Nephron (organoid): ENCODE measurements at regions not wholly inside any gene's neighbourhood (a gene's known extent, or its start where the extent isn't known, plus 50 kb on each side); places are given as distances from the start of the nearest gene placed in this dataset.
"Not testable (repeated sequence)": the region's sequence is repeated elsewhere in the genome, so short reads cannot be mapped to it uniquely, and the experiment has no call there.

ENCODE experiments used
- H3K27ac Mint-ChIP-seq, 3 experiments: 2 replicates each; pipeline ENCODE4 v1.8.0; 2020; ENCODE audit warnings: mixed read lengths in 3 of 3, mild to moderate bottlenecking in 2 of 3, moderate library complexity in 1 of 3
- H3K27me3 Mint-ChIP-seq: 2 replicates; pipeline ENCODE4 v1.8.0; 2021; ENCODE audit warnings: low read depth, mild to moderate bottlenecking, moderate library complexity, mixed read lengths
- H3K36me3 Mint-ChIP-seq: 2 replicates; pipeline ENCODE4 v1.8.0; 2020; ENCODE audit warnings: low read depth, mixed read lengths
- H3K4me1 Mint-ChIP-seq: 2 replicates; pipeline ENCODE4 v1.8.0; 2020; ENCODE audit warnings: mixed read lengths
- H3K4me3 Mint-ChIP-seq, 3 experiments: 2 replicates each; pipeline ENCODE4 v1.8.0; 2020; ENCODE audit warnings: mild to moderate bottlenecking in 3 of 3, mixed read lengths in 3 of 3, moderate library complexity in 2 of 3
- H3K9me3 Mint-ChIP-seq: 2 replicates; pipeline ENCODE4 v1.8.0; 2020; ENCODE audit warnings: mixed read lengths
- CTCF ChIP-seq, 3 experiments: fragments of 200-600 bp; sonication (generic); IDR thresholded peaks; one replicate each; pipeline ENCODE4 v1.5.0; 2021; ENCODE audit warnings: antibody characterized with exemption in 3 of 3; ENCODE audit not compliant: unreplicated experiment in 3 of 3

DNA sequence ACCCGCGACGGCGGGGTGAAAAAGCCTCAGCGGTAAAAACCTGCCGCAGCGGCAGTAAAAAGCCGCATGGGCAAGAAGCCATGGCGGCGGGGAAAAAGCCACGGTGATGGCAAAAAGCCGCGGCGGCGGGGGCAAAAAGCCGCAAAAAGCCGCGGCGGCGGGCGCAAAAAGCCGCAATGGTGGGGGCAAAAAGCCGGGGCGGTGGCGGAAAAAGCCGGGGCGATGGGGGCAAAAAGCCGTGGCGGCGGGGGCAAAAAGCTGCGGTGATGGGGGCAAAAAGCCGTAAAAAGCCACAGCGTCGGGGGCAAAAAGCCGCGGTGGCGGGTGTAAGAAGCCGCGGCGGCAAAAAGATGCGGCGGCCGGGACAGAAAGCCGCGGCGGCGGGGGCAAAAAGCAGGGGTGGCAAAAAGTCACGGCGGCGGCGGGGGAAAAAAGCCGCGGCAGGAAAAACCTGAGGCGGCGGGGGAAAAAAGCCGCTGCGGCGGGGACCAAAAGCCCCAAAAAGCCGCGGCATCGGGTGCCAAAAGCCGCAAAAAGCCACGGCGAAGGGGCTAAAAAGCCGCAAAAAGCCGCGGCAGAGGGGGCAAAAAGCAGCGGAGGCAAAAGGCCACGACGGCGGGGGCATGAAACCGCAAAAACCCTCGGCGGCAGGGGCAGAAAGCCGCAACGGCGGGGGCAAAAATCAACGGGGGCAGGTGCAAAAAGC is 488.5 kb downstream of the ZNF33B start:
- Mint-ChIP-seq H3K9me3 (peaks cover 38% of the 10 kb centered on the region), H3K36me3 (peaks cover 8% of the 10 kb centered on the region), H3K4me1 (no peaks in the 10 kb centered on the region), H3K4me3 (no peak overlapping the region), H3K27ac (no peak overlapping the region), H3K27me3 (no peaks in the 10 kb centered on the region)
- no peak for TF ChIP-seq CTCF (IDR thresholded peaks at IDR 0.05; ENCODE audit: unreplicated experiment in 3 of 3)

DNA sequence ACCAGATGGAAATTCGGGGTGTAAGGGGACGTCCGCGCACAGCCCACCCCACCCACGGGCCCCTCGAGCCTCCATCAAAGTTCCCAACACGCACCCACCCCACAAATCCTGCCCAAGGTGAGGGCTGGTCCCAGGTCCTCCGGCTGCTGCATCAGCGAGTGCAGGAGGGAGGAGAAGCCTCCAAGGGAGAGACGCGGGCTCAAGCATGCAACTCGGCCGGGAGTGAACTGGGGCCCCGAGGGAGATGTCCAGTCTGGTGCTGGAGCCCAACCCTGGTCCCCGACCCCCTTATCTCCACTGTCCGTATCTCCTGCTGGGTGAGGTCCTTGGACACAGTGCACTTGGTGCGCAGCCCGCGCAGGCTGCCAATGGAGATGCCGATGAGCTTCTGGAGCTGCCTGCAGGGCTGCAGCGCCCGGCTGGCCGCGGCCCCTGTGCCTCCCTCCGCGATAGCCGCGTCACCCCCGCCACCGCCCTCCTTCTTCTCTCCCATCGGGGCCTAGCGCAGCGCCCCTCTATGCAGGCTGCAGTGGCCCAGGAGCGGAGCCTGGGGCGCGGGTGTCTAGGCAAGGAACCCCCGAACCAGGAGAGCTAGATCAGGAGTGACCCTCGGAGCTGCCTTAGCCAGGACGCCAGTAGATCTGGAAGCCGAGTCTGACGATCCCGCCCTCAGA is 489.2 kb downstream of the ZNF33B start:
- no peak overlapping the region for H3K4me3 Mint-ChIP-seq
- H3K4me1 Mint-ChIP-seq = no peaks in the 10 kb centered on the region
- no peak overlapping the region for H3K27ac Mint-ChIP-seq
- peaks cover 40% of the 10 kb centered on the region for H3K9me3 Mint-ChIP-seq
- no peaks in the 10 kb centered on the region for H3K27me3 Mint-ChIP-seq
- TF ChIP-seq CTCF (IDR thresholded peaks at IDR 0.05; ENCODE audit: unreplicated experiment in 3 of 3) = no peak
- H3K36me3 Mint-ChIP-seq = peaks cover 8% of the 10 kb centered on the region

- not testable (repeated sequence) for H3K4me1 Mint-ChIP-seq
- H3K9me3 Mint-ChIP-seq = peaks cover 56% of the 10 kb centered on the region
These were observed 492.2 kb downstream of the ZNF33B start for GRCh38 chr10:42146165-42146564.

DNA sequence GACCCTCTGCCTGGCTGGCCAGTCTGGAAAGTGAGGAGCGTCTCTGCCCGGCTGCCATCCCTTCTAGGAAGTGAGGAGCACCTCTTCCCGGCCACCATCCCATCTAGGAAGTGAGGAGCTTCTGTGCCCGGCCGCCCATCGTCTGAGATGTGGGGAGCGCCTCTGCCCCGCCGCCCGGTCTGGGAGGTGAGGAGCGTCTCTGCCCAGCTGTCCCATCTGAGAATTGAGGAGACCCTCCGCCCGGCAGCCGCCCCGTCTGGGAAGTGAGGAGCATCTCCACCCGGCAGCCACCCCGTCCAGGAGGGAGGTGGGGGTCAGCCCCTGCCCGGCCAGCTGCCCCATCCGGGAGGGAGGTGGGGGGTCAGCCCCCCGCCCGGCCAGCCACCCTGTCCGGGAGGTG is 500.3 kb downstream of the ZNF33B start:
- not testable (repeated sequence) for H3K4me1 Mint-ChIP-seq, H3K27ac Mint-ChIP-seq, H3K4me3 Mint-ChIP-seq, H3K27me3 Mint-ChIP-seq, H3K36me3 Mint-ChIP-seq
- H3K9me3 Mint-ChIP-seq = peaks cover 41% of the 10 kb centered on the region

More at GRCh38 chr10:42146165-42146564, 492.2 kb downstream of the ZNF33B start:
- H3K27ac Mint-ChIP-seq, H3K36me3 Mint-ChIP-seq, H3K4me3 Mint-ChIP-seq, H3K27me3 Mint-ChIP-seq: not testable (repeated sequence)

DNA sequence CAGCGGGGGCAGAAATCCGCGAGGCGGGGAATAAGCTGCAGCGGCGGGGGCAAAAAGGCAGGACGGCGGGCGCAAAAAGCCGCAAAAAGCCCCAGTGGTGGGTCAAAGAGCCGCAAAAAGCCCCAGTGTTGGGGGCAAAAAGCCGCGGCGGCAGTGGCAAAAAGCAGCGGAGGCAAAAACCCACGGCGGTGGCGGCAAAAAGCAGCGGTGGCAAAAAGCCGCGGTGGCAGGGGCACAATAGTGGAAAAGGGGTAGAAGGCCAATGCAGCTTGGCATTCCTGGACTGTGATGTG is 525.3 kb downstream of the ZNF33B start:
- H3K27ac Mint-ChIP-seq = no peak overlapping the region
- no peak for TF ChIP-seq CTCF (IDR thresholded peaks at IDR 0.05; ENCODE audit: unreplicated experiment in 3 of 3)
- H3K36me3 Mint-ChIP-seq = no peaks in the 10 kb centered on the region
- H3K4me3 Mint-ChIP-seq = no peak overlapping the region
- no peaks in the 10 kb centered on the region for H3K27me3 Mint-ChIP-seq
- no peaks in the 10 kb centered on the region for H3K4me1 Mint-ChIP-seq
- peaks cover 42% of the 10 kb centered on the region for H3K9me3 Mint-ChIP-seq

GRCh38 chr10:42112331-42113157 is 525.8 kb downstream of the ZNF33B start:
- H3K9me3 Mint-ChIP-seq = peaks cover 38% of the 10 kb centered on the region
- no peaks in the 10 kb centered on the region for H3K36me3 Mint-ChIP-seq
- no peaks in the 10 kb centered on the region for H3K27me3 Mint-ChIP-seq
- no peak overlapping the region for H3K27ac Mint-ChIP-seq
- H3K4me1 Mint-ChIP-seq = no peaks in the 10 kb centered on the region
- TF ChIP-seq CTCF (IDR thresholded peaks at IDR 0.05; ENCODE audit: unreplicated experiment in 3 of 3) = no peak
- no peak overlapping the region for H3K4me3 Mint-ChIP-seq
